Keratinocyte (primary cell): ENCODE measurements at regions not wholly inside any gene's neighbourhood (a gene's known extent, or its start where the extent isn't known, plus 50 kb on each side); places are given as distances from the start of the nearest gene placed in this dataset.

Experiments
- DNase-seq: peaks from one replicate; pipeline ENCODE4 v3.0.0-alpha.2; 2011; ENCODE audit warnings: low read depth, missing footprints, low spot score
- FAIRE-seq: peaks from 2 replicates; lab custom pipeline; 2011; peaks lifted over from hg19 to GRCh38; lab: Jason Lieb, UNC
- H2AFZ ChIP-seq: 2 replicates; pipeline ENCODE4 v1.6.0; 2012; ENCODE audit warnings: low read length, control low read depth, inconsistent platforms; ENCODE audit not compliant: control insufficient read depth
- H3K27ac ChIP-seq: 2 replicates; pipeline ENCODE4 v1.5.1; 2011; ENCODE audit warnings: low read length; ENCODE audit not compliant: control insufficient read depth, insufficient read depth
- H3K27me3 ChIP-seq: 3 replicates; pipeline ENCODE4 v1.6.0; 2011; ENCODE audit warnings: low read length; ENCODE audit not compliant: control insufficient read depth, insufficient read depth; ENCODE audit errors: extremely low read depth
- H3K36me3 ChIP-seq, 2 experiments: 2 replicates in 1 of 2; 3 replicates in 1 of 2; pipeline ENCODE4 v1.5.1; 2011; ENCODE audit warnings: low read length in 2 of 2, mild to moderate bottlenecking in 1 of 2; ENCODE audit not compliant: control insufficient read depth in 2 of 2, insufficient read depth in 2 of 2; ENCODE audit errors: extremely low read depth in 1 of 2
- H3K4me1 ChIP-seq: 3 replicates; pipeline ENCODE4 v1.5.1; 2011; ENCODE audit warnings: low read length; ENCODE audit not compliant: control insufficient read depth, insufficient read depth; ENCODE audit errors: extremely low read depth
- H3K4me2 ChIP-seq: 3 replicates; pipeline ENCODE4 v1.6.0; 2011; ENCODE audit warnings: low read depth, low read length; ENCODE audit not compliant: control insufficient read depth, insufficient read depth; ENCODE audit errors: extremely low read depth
- H3K4me3 ChIP-seq, 3 experiments: fragments of 200-600 bp in 1 of 3; sonication (generic) in 1 of 3; 2 replicates in 2 of 3; 3 replicates in 1 of 3; pipeline ENCODE4 v1.5.1; 2011 to 2016; ENCODE audit warnings: low read length in 3 of 3, mild to moderate bottlenecking in 3 of 3, control low read depth in 2 of 3, inconsistent platforms in 1 of 3, low read depth in 1 of 3, mixed read lengths in 1 of 3, mixed run types in 1 of 3, moderate library complexity in 1 of 3; ENCODE audit not compliant: control insufficient read depth in 2 of 3, insufficient read depth in 2 of 3; ENCODE audit errors: extremely low read depth in 1 of 3
- H3K79me2 ChIP-seq: 2 replicates; pipeline ENCODE4 v1.6.0; 2012; ENCODE audit warnings: low read length; ENCODE audit not compliant: control insufficient read depth, insufficient read depth
- H3K9ac ChIP-seq: 3 replicates; pipeline ENCODE4 v1.6.0; 2011; ENCODE audit warnings: low read length; ENCODE audit not compliant: control insufficient read depth, insufficient read depth; ENCODE audit errors: extremely low read depth
- H3K9me1 ChIP-seq: 3 replicates; pipeline ENCODE4 v1.6.0; 2011; ENCODE audit warnings: low read length; ENCODE audit not compliant: control insufficient read depth, insufficient read depth; ENCODE audit errors: extremely low read depth
- H3K9me3 ChIP-seq: 2 replicates; pipeline ENCODE4 v1.5.1; 2012; ENCODE audit warnings: low read depth, low read length; ENCODE audit not compliant: control insufficient read depth
- H4K20me1 ChIP-seq: 3 replicates; pipeline ENCODE4 v1.6.0; 2011; ENCODE audit warnings: low read length; ENCODE audit not compliant: control insufficient read depth, insufficient read depth; ENCODE audit errors: extremely low read depth
- CTCF ChIP-seq, 3 experiments: IDR thresholded peaks in 1 of 3; conservative IDR thresholded peaks in 1 of 3; optimal IDR thresholded peaks in 1 of 3; 2 replicates in 2 of 3; 3 replicates in 1 of 3; pipeline versions ENCODE3 to v1.5.1; 2011; ENCODE audit warnings: low read length in 3 of 3, mild to moderate bottlenecking in 3 of 3, moderate library complexity in 2 of 3, control low read depth in 1 of 3, inconsistent platforms in 1 of 3; ENCODE audit not compliant: insufficient read depth in 2 of 3; ENCODE audit errors: extremely low read depth in 1 of 3
- EZH2 ChIP-seq: IDR thresholded peaks from one replicate; pipeline ENCODE4 v1.6.1; 2012; ENCODE audit warnings: inconsistent platforms, mild to moderate bottlenecking, low read length, moderate library complexity
- dilution Hi-C: fragments of 300-500 bp; cut with MboI; formaldehyde crosslinking; loops from one replicate; pipeline ENCODE4 v1.7.0; 2020; ENCODE audit warnings: low sequenced_read_pairs; ENCODE audit not compliant: extremely low pct_ligation_motif_present

- no peak overlapping the region for H2AFZ ChIP-seq
- no peak for FAIRE-seq
- H3K4me3 ChIP-seq: no peak overlapping the region
- H3K27ac ChIP-seq: no peak overlapping the region
- no peaks in the 10 kb centered on the region for H3K4me1 ChIP-seq
- TF ChIP-seq EZH2: no peak
- TF ChIP-seq CTCF (optimal IDR thresholded peaks at IDR 0.05 in 1 of 3, IDR thresholded peaks at IDR 0.05 in 1 of 3, conservative IDR thresholded peaks at IDR 0.05 in 1 of 3; ENCODE audit: extremely low read depth in 1 of 3, insufficient read depth in 2 of 3, low read length in 3 of 3): no peak
- H3K9me1 ChIP-seq: no peaks in the 10 kb centered on the region
- no peaks in the 10 kb centered on the region for H3K36me3 ChIP-seq
- H3K27me3 ChIP-seq: no peaks in the 10 kb centered on the region
- H3K9ac ChIP-seq: no peak overlapping the region
- DNase-seq: no peak
- H3K79me2 ChIP-seq: no peaks in the 10 kb centered on the region
- no peaks in the 10 kb centered on the region for H3K9me3 ChIP-seq
- dilution Hi-C loops: no loop called here
- no peaks in the 10 kb centered on the region for H4K20me1 ChIP-seq
- no peak overlapping the region for H3K4me2 ChIP-seq
These were observed 495.1 kb upstream of the CNTNAP5 start for GRCh38 chr2:123530004-123530403.

- Histone ChIP-seq H3K9me3 (no peaks in the 10 kb centered on the region), H3K36me3 (no peaks in the 10 kb centered on the region), H3K4me1 (no peaks in the 10 kb centered on the region), H3K27ac (no peak overlapping the region), H3K27me3 (no peaks in the 10 kb centered on the region), H4K20me1 (no peaks in the 10 kb centered on the region), H3K9me1 (no peaks in the 10 kb centered on the region), H3K4me2 (no peak overlapping the region), H3K4me3 (no peak overlapping the region), H2AFZ (no peak overlapping the region), H3K79me2 (no peaks in the 10 kb centered on the region), H3K9ac (no peak overlapping the region)
- FAIRE-seq (no peak), DNase-seq (no peak)
- dilution Hi-C loops: no loop called here
- TF ChIP-seq CTCF (optimal IDR thresholded peaks at IDR 0.05 in 1 of 3, IDR thresholded peaks at IDR 0.05 in 1 of 3, conservative IDR thresholded peaks at IDR 0.05 in 1 of 3; ENCODE audit: extremely low read depth in 1 of 3, insufficient read depth in 2 of 3, low read length in 3 of 3): no peak
- no peak for TF ChIP-seq EZH2
These were observed 493.0 kb upstream of the CNTNAP5 start for GRCh38 chr2:123532126-123532525.
